ENCODE measurements at regions not wholly inside any gene's neighbourhood (a gene's known extent, or its start where the extent isn't known, plus 50 kb on each side); places are given as distances from the start of the nearest gene placed in this dataset.

GRCh38 chr13:102933122-102933521 lies 87.3 kb downstream of the ERCC5 start (continued):
- no peak for TF ChIP-seq ZBTB26 (CRISPR knock-in tag; IDR thresholded peaks at IDR 0.05)
- no peak for TF ChIP-seq E2F5 (CRISPR knock-in tag; IDR thresholded peaks at IDR 0.05)
- no peak for TF ChIP-seq ESRRA (IDR thresholded peaks at IDR 0.05; ENCODE audit: borderline replicate concordance, low read depth)

- TF ChIP-seq ZNF280A (IDR thresholded peaks at IDR 0.05; ENCODE audit: low read depth, partially characterized antibody): no peak
- no peak for TF ChIP-seq ZNF778 (CRISPR knock-in tag; IDR thresholded peaks at IDR 0.05)
- no peak for TF ChIP-seq NONO (IDR thresholded peaks at IDR 0.05; ENCODE audit: low read depth in 2 of 2, low read length in 1 of 2)
- TF ChIP-seq ZNF395 (CRISPR knock-in tag; IDR thresholded peaks at IDR 0.05): no peak
- no peak for TF ChIP-seq PKNOX1 (IDR thresholded peaks at IDR 0.05)
- TF ChIP-seq PTTG1 (tag; IDR thresholded peaks at IDR 0.05; ENCODE audit: low read depth): no peak
- TF ChIP-seq MXD1 (CRISPR knock-in tag; IDR thresholded peaks at IDR 0.05; ENCODE audit: borderline replicate concordance, poor library complexity, severe bottlenecking): no peak
- no peak for TF ChIP-seq LEF1 (IDR thresholded peaks at IDR 0.05)
- TF ChIP-seq ZSCAN29 (IDR thresholded peaks at IDR 0.05): no peak
- ChIA-PET CTCF (ENCODE audit: low intra/inter-chr PET ratio) (no interaction called here), POLR2A (no interaction called here)
- ATAC-seq (no peak), FAIRE-seq (no peak), DNase-seq (ENCODE audit: extremely low read depth in 1 of 4, low spot score in 3 of 4) (no peak)
- no TSS peak for BruUV-seq (replicated peaks)
- no peak overlapping the region for H3K4me2 ChIP-seq (ENCODE audit: insufficient read depth, low read length)
- intact Hi-C loops (cut with micrococcal nuclease): no loop called here
- H3K9me1 ChIP-seq (ENCODE audit: control insufficient read depth, insufficient read depth, low read length): no peaks in the 10 kb centered on the region
- in situ Hi-C loops (cut with MboI): no loop called here
- H3K4me3 ChIP-seq: no peak overlapping the region
- H4K20me1 ChIP-seq (replicated peaks; ENCODE audit: control insufficient read depth, insufficient read depth, low read length): no peaks in the 10 kb centered on the region
- 6% methylated on average over 4 of the region's 4 CpGs for WGBS (ENCODE audit: insufficient coverage, low coverage, missing lambda C conversion rate)
- no peaks in the 10 kb centered on the region for H3K79me2 ChIP-seq (ENCODE audit: control insufficient read depth, insufficient read depth, low read length)
- no peak overlapping the region for H3K27ac ChIP-seq (ENCODE audit: extremely low read depth, low read depth, low read length)
- H3K9me3 ChIP-seq (replicated peaks; ENCODE audit: control insufficient read depth, insufficient read depth, low read depth, low read length): no peaks in the 10 kb centered on the region
- no peaks in the 10 kb centered on the region for H3K36me3 ChIP-seq (ENCODE audit: control insufficient read depth, insufficient read depth, low read length)
- no peak overlapping the region for H2AFZ ChIP-seq (ENCODE audit: low read depth, low read length)
- no peaks in the 10 kb centered on the region for H3K4me1 ChIP-seq (replicated peaks in 1 of 2; ENCODE audit: control insufficient read depth in 2 of 2, insufficient read depth in 2 of 2, low read length in 2 of 2)
- H3K9ac ChIP-seq (ENCODE audit: insufficient read depth in 1 of 2, low read depth in 2 of 2, low read length in 2 of 2): no peak overlapping the region
- H3K27me3 ChIP-seq (ENCODE audit: control insufficient read depth in 2 of 2, insufficient read depth in 2 of 2, low read length in 2 of 2): no peaks in the 10 kb centered on the region
Observed at GRCh38 chr13:102932331-102932730, 86.5 kb downstream of the ERCC5 start.

Data from K562 (cell line).